ENCODE measurements at regions not wholly inside any gene's neighbourhood (a gene's known extent, or its start where the extent isn't known, plus 50 kb on each side); places are given as distances from the start of the nearest gene placed in this dataset.

DNA sequence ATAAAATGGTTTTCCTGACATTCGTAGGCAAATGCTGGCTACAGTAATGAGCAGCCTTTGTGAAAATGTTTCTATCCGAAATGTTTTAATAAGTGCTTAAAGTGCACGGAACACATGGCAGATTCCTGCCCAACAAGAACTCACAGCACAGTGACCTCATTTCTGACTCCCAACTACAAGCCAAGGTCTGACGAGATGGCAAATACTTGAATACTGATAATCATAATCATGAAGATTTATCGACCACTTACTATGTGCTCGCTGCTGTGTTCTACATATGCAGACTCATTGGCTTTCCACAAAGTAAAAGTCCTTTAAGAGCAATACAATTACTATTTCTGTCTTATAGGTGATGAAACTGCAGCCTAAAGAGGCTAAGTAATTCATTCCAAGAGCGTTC lies 238.1 kb upstream of the CDH5 start:
- intact Hi-C loops (cut with DNase I) = no loop called here
- no peak overlapping the region for H3K4me3 ChIP-seq
- peaks cover 0 to 4% (median 2%) of the 10 kb centered on the region in 4 donors for H3K4me1 ChIP-seq
- H3K27me3 ChIP-seq = no peaks in the 10 kb centered on the region
- DNase-seq (ENCODE audit: extremely low spot score) = no peak
- H3K36me3 ChIP-seq = no peaks in the 10 kb centered on the region
- TF ChIP-seq CTCF (IDR thresholded peaks at IDR 0.05) = no peak
- no peak for TF ChIP-seq POLR2AphosphoS5 (IDR thresholded peaks at IDR 0.05)
- no peak for TF ChIP-seq EP300 (IDR thresholded peaks at IDR 0.05)
- no peak for TF ChIP-seq POLR2A (IDR thresholded peaks at IDR 0.05; ENCODE audit: low read depth)
- H3K9me3 ChIP-seq = no peaks in the 10 kb centered on the region
- H3K27ac ChIP-seq (replicated peaks in 1 of 4) = no peak overlapping the region
- WGBS = 96% methylated on average over 7 of the region's 7 CpGs

DNA sequence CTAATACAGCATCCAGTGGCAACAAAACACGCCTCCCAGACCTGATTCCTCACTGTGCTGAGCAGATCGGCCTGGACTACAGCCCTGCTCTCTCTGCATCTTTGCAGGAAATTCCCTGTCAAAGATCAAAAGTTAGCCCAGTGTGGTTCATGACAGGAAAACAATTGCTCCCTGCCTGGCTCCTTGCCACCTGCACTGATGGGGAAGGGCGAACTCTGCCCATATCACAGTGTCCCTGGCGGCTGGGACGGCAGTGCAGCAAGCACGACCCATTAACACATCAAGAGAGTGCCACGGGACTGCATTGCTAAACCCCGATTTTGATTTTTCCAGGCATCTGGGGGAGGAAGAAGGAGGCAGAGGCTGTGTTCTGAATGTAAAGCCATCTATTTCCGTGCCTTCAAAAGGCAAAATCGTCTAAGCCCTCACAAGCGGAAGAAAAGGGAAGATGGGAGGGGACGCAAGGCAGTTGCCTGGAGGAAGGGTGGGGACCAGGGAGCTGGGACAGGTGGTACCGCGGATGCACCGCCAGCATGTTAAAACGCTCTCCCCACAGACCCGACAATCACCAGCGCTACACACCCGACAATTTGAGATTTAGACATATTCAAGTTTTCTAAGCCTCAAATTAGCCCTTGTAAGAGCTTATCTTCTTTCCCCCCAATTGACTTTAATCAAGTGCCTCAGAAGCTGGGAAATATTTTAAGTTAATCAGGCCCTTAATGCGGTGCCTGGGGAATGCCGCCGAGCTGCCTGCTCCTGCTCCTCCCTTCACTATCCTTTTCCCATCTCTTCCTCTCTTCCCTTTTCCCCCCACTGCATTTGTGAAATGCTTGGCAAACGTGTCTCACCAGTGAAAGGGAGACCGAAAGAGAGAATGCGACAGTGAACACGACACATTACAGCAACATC lies 238.8 kb upstream of the CDH5 start:
- Histone ChIP-seq H3K27me3 (no peaks in the 10 kb centered on the region), H3K27ac (replicated peaks in 1 of 4) (no peak overlapping the region), H3K9me3 (no peaks in the 10 kb centered on the region), H3K4me3 (no peak overlapping the region), H3K36me3 (no peaks in the 10 kb centered on the region), H3K4me1 (peaks cover 0 to 4% (median 2%) of the 10 kb centered on the region in 4 donors)
- no peak for DNase-seq (ENCODE audit: extremely low spot score)
- TF ChIP-seq CTCF (IDR thresholded peaks at IDR 0.05) (no peak), POLR2AphosphoS5 (IDR thresholded peaks at IDR 0.05) (no peak), POLR2A (IDR thresholded peaks at IDR 0.05; ENCODE audit: low read depth) (no peak)
- WGBS = 76% methylated on average over 26 of the region's 26 CpGs
- intact Hi-C loops (cut with DNase I) = no loop called here

- no peak for TF ChIP-seq CTCF (IDR thresholded peaks at IDR 0.05)
- TF ChIP-seq POLR2A (IDR thresholded peaks at IDR 0.05; ENCODE audit: low read depth) = no peak
- TF ChIP-seq POLR2AphosphoS5 (IDR thresholded peaks at IDR 0.05) = no peak
- TF ChIP-seq EP300 (IDR thresholded peaks at IDR 0.05) = no peak
- no peak overlapping the region for H3K27ac ChIP-seq (replicated peaks in 1 of 4)
- DNase-seq (ENCODE audit: extremely low spot score) = no peak
- H3K9me3 ChIP-seq = no peaks in the 10 kb centered on the region
- no peaks in the 10 kb centered on the region for H3K27me3 ChIP-seq
- intact Hi-C loops (cut with DNase I) = no loop called here
- no peaks in the 10 kb centered on the region for H3K36me3 ChIP-seq
- no peak overlapping the region for H3K4me3 ChIP-seq
- 91% methylated on average over 7 of the region's 7 CpGs for WGBS
- no peaks in the 10 kb centered on the region for H3K4me1 ChIP-seq
Measured at GRCh38 chr16:66121466-66121865, 245.0 kb upstream of the CDH5 start.

DNA sequence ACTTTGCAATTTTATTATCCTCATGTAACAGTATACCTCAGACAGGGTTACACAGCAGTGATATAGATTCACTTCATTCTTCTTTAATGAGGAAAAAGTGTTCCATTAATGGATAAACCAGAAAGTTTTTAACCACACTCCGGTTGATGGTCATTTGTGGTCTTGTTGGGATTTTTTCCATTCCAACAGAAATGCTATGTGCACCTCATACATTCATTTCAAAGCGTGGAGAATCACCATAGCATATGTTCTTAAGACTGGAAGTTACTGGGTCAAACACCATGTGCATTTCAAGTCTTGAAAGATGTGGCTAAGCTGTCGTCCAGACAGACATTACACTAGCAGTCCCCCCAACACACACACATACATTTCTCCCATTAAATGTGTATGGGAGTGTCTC lies 245.8 kb upstream of the CDH5 start:
- Histone ChIP-seq H3K27me3 (no peaks in the 10 kb centered on the region), H3K27ac (replicated peaks in 1 of 4) (no peak overlapping the region), H3K4me3 (no peak overlapping the region), H3K4me1 (no peaks in the 10 kb centered on the region), H3K36me3 (no peaks in the 10 kb centered on the region), H3K9me3 (no peaks in the 10 kb centered on the region)
- no peak for DNase-seq (ENCODE audit: extremely low spot score)
- TF ChIP-seq EP300 (IDR thresholded peaks at IDR 0.05) = no peak
- TF ChIP-seq CTCF (IDR thresholded peaks at IDR 0.05) = no peak
- TF ChIP-seq POLR2AphosphoS5 (IDR thresholded peaks at IDR 0.05) = no peak
- no peak for TF ChIP-seq POLR2A (IDR thresholded peaks at IDR 0.05; ENCODE audit: low read depth)
- 85% methylated on average over 3 of the region's 3 CpGs for WGBS
- intact Hi-C loops (cut with DNase I) = no loop called here
